Lower leg skin (tissue), 4 donors: ENCODE measurements at regions not wholly inside any gene's neighbourhood (a gene's known extent, or its start where the extent isn't known, plus 50 kb on each side); places are given as distances from the start of the nearest gene placed in this dataset.
"Not testable (repeated sequence)": the region's sequence is repeated elsewhere in the genome, so short reads cannot be mapped to it uniquely, and the experiment has no call there.

Experiments used
- DNase-seq, 2 donors: peaks; one replicate each; pipeline ENCODE4 v3.0.0-alpha.2; 2019; ENCODE audit warnings: low spot score in 2 of 2
- H3K4me3 ChIP-seq: fragments of 200-600 bp; sonication (generic); 2 replicates; pipeline ENCODE4 v1.5.1; 2017; ENCODE audit warnings: mild to moderate bottlenecking, low read depth; ENCODE audit not compliant: poor library complexity, severe bottlenecking
- POLR2A ChIP-seq, 2 donors: fragments of 450-650 bp; IDR thresholded peaks; one replicate each; pipeline ENCODE4 v1.6.1; 2016 to 2017; ENCODE audit warnings: antibody characterized with exemption in 2 of 2, mild to moderate bottlenecking in 1 of 2, moderate library complexity in 1 of 2
- WGBS, 2 donors: methylation state at CpG; one replicate each; pipeline ENCODE4 v1.1.5; 2018; 5-methylcytosine and 5-hydroxymethylcytosine counted together
- intact Hi-C: fragments of 100-400 bp; cut with DNase I; formaldehyde crosslinking; loops from one replicate; pipeline ENCODE4 v1.15.0; 2023; ENCODE audit warnings: low total_unique reads
- TF ChIP-seq, protein P1 (sequence below), 3 donors: fragments of 450-650 bp; IDR thresholded peaks; one replicate each; pipeline ENCODE4 v1.5.1; 2016; ENCODE audit warnings: antibody characterized with exemption in 3 of 3, mild to moderate bottlenecking in 3 of 3, moderate library complexity in 2 of 3

DNA sequence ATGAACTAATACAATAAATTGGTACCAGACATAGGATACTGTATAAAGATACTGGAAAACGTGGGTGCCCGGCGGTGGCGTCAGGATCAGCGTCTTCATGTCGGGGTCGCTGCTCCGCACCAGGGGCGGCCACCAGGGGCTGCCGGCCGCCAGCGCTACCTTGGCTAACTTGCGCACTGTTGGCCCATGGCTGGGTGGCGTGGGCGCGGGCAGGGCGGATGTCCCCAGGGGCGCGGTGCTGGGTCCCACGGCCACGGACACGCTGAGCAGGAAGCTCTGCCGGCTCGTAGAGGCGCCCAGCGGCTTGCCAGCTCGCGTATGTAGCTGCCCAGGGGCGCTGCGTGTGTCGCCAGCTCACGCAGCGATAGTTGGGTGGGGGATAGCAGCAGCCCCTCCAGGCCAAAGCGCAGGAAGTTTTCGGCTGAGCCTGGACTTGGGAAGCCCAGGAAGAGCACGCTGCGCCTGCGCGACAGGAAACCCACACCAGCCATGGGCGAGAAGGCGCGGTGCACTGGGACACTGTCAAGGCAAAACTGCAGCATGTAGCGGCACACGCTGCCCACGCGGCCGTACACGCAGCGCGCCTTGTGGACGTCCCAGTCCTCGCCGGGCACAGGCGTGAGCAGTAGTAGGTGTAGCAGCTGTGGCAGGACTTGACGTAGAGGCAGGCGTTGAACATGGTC is 299.9 kb downstream of the CCDC74A start:
- TF ChIP-seq, protein P1, sequence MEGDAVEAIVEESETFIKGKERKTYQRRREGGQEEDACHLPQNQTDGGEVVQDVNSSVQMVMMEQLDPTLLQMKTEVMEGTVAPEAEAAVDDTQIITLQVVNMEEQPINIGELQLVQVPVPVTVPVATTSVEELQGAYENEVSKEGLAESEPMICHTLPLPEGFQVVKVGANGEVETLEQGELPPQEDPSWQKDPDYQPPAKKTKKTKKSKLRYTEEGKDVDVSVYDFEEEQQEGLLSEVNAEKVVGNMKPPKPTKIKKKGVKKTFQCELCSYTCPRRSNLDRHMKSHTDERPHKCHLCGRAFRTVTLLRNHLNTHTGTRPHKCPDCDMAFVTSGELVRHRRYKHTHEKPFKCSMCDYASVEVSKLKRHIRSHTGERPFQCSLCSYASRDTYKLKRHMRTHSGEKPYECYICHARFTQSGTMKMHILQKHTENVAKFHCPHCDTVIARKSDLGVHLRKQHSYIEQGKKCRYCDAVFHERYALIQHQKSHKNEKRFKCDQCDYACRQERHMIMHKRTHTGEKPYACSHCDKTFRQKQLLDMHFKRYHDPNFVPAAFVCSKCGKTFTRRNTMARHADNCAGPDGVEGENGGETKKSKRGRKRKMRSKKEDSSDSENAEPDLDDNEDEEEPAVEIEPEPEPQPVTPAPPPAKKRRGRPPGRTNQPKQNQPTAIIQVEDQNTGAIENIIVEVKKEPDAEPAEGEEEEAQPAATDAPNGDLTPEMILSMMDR (IDR thresholded peaks at IDR 0.05): no peak
- TF ChIP-seq POLR2A (IDR thresholded peaks at IDR 0.05): no peak
- H3K4me3 ChIP-seq: no peak overlapping the region
- WGBS, 2 donors: 93 to 96% methylated on average over 48 to 56 of the region's 56 CpGs
- intact Hi-C loops: no loop called here
- no peak for DNase-seq

DNA sequence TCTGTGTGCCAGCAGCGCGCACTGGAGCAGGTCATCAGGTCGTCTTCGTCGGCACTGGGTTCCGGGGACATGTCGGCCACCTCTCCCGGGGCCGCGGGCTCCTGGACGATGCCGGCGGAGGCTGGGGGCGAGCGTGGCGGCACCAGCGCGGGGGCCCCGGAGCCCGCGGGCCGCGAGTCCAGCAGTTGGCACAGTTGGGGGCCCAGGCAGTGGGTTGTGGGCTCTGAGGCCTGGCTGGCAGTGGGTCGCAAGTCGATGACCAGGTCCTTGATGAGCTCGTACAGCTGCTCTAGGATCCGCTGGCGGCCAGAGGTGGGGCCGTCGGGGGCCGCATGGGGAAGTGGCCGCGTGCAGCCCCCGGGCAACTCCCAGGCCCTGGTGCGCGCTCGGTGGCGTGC is 300.5 kb downstream of the CCDC74A start:
- intact Hi-C loops: no loop called here
- no peak overlapping the region for H3K4me3 ChIP-seq
- 93 to 99% methylated on average over 22 to 35 of the region's 38 CpGs for WGBS, 2 donors
- no peak for DNase-seq
- TF ChIP-seq, protein P1 (IDR thresholded peaks at IDR 0.05): no peak
- TF ChIP-seq POLR2A (IDR thresholded peaks at IDR 0.05): no peak

DNA sequence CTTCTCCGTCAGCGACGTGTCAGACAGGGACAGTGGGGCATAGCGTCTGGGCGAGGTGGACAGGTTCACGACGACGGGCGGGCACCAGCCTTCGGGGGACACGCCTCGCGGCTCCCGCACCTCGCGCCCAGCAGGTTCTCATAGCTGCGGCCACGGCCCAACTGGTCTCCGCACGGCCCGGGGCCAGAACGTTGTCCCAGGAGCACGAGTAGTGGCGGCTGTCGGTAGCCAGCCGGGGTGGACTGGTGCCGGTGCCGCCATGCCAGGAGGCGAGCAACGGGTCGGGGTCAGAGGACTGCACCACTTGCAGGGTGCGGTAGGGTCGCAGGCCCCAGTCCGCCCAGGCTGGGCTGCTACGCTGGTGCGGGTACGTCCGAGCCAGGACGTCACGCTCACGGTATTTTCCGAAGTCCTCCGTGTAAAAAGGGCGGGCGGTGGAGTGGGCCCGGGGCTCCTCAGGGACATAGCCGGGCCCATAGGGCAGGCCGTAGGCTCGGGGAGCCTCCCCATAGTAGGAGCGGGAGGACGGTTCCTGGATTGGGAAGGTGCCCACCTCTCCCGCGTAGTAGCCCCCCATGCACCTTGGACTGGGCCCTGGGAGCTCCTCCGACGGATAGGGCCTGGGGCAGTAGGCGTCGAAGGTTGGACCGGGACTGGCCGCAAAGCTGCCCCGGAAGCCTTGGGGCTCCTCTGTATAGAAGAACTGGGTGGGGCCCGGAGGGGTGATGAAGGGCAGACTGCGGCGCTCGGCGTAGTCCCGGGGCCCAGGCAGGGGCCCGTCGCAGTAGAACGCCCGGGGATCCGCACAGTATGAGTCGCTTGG is 301.2 kb downstream of the CCDC74A start:
- DNase-seq, H3K4me3 ChIP-seq, intact Hi-C loops: not testable (repeated sequence)
- WGBS, 2 donors: 92 to 94% methylated on average over 56 to 72 of the region's 72 CpGs

DNA sequence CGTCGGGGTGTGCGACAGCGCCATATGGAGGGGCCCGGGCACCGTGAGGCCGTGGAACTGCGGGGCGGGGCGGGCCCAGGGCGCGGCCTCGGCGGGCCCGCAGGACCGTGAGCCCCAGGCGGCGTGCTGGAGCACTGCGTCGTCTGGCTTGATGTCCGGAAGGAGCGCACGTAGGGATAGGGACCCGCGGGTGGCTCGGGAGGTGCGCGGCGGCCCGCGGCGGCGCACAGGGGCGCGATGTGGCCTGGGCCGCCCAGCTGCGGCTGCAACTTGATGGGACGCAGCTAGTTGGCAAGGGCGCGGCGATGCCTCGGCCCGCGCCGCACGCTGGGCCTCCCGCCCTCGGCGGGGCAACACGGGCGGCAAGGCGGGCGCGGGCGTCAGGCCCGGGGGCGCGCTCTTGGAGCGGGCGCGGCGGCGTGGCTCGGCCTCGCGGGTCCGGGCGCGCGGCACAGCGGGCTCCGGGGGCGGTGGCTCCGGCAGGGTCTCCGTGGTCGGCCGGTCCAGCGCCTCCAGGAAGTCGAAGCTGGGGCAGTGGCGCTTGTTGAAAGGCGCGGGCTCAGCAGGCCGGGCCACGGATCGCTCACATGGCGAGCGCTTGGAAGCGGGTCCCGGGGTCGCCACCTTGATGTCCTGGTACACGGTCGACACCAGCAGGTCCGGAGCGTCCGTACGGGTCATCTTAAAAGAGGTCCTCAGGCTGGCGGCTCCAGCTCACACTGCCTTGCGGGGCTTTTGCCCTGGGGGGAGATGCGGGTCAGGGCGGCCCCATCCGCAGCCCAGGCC is 302.0 kb downstream of the CCDC74A start:
- intact Hi-C loops, H3K4me3 ChIP-seq, DNase-seq: not testable (repeated sequence)
- whole genome bisulfite sequencing, 2 donors: 37 to 43% methylated on average over 43 to 70 of the region's 101 CpGs

DNA sequence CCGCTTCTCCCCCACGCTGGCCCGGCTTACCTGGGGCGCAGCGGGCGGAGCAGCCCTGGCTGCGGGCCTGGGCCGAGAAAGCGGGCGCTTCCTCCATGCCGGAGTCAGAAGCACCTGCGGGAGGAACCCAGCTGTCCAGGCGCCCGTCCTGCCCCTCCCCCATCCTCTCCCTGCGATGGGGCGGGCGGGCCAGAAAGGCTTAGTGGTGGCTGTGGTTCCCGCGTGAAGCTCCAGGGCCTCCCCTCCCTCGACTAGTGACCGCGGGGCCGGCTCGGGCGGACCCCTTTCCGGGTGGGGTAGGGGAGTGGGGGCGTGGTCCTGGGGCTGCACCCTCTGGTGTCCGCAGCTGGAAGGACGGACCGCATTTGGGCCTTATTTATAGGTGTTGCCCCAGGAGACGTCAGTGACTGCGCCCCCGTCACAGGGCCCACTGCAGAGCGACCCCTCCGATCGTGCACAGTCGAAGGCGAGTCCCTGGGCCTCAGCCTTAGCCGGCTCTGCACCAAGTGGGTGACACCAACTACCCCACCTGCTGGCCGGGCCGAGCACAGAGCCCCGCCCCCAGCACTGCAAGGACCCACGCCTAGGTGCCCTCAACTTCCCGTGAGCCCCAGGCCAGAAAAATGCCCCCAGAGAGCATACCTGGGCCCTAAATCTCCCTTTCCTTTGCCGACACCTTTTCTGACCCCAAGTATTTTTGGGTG is 302.7 kb downstream of the CCDC74A start:
- intact Hi-C loops, H3K4me3 ChIP-seq, DNase-seq: not testable (repeated sequence)
- WGBS, 2 donors: 74 to 77% methylated on average over 36 to 44 of the region's 45 CpGs

DNA sequence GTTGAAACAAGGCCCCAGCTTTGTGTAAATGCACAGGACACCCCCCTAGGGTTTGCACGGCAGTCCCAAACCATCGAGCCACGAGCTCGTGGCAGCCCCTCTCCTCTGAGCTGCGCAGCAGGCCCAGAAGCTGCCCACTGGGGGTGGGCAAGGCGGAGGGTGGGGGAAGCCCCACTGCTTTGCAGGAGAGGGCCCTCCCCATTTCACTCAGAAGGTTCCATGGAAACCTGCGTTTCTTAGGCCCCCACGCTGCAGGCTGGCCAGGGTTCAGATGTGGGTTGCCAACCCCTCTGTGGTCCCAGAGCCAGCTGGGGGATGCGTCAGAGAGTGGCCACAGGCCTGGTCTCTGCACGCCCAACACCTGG is 303.2 kb downstream of the CCDC74A start:
- intact Hi-C loops, H3K4me3 ChIP-seq, DNase-seq: not testable (repeated sequence)
- 91 to 96% methylated on average over 9 of the region's 10 CpGs for WGBS, 2 donors

DNA sequence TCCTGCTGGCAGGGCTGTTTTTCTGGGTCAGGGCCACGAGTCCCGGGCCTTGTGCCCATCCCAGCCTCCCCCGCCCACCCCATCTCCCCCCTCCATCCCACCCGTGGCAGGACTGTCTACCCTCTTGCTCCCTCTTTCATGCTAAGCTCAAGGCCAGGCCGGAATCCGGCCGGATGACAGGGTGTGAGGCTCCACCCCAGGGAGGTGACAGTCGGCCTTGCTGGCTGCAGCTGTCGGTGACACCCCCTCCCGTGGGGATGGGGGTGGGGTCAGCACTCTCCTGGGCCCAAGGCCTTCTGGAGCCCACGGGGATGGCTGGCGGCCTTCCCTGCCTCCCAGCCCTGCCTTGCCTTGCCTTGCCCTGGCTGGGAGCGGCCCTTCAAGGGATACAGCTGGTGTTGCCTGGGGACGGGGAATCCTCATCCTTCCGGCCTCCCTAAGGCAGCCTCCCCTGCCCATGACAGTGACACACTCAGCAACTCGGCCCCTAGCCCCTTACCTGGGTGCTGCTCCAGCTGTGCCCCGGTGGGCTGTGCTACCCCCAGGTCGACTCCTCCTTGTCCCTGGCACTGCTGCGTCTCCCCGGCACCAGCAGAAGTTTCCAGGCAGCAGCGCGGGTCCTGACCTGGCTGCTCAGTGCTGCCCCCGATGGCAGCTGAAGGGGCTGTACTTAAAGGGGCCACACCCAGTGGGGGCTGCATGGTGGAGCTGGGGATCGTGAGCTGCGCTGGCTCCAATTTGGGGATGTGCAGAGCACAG is 303.9 kb downstream of the CCDC74A start:
- DNase-seq, H3K4me3 ChIP-seq, intact Hi-C loops: not testable (repeated sequence)
- 65 to 67% methylated on average over 5 to 14 of the region's 25 CpGs for WGBS, 2 donors

DNA sequence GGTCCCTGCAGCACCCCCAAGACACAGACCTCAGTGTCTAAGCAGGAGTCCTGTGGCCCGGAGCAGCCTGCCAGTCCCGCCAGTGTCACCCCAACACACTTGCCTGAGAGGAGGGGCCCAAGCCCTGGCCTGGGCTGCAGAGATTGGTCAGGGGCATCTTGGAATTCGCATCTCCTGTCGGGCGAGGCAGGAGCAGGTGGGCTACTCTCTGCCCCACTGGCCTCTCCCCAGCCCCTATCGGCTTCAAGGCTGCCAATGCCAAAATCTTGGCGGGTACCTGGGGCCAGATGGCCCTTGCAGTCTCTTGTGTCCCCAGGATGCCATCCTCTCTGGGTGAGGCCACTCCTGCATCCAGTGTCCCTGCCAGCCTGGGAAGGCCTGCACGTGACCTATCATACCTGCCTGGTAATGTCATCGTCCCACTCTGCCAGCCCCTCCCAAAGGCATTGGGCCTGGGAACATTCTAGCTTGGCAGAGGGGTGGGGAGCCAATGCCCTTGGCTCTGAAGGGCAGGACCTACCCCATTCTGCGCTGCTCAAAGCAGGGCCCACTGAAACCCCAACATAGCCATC is 304.6 kb downstream of the CCDC74A start:
- DNase-seq, intact Hi-C loops, H3K4me3 ChIP-seq: not testable (repeated sequence)
- WGBS, 2 donors: 93 to 95% methylated on average over 4 to 7 of the region's 10 CpGs

DNA sequence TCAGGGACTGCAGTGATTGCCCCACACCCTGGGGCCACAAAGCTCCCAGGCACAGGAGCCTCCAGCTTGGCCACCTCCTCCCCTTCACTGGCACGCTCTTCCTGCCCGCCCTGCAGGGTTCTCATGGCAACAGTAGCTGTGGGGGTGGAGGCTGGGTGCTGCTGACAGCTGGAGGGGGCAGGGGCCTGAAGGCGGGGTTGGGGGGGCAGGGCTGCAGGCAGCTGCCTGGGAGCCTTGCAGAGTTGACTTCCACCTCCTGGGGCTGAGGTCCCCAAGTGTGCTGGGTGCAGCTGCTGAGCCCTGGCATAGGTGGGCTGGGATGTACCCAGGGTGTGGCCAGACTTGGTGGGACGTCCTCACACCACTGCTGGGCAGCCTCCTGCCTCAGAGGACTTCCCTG is 305.2 kb downstream of the CCDC74A start:
- DNase-seq, H3K4me3 ChIP-seq, intact Hi-C loops: not testable (repeated sequence)
- WGBS, 2 donors: 57 to 60% methylated on average over 1 to 4 of the region's 4 CpGs

DNA sequence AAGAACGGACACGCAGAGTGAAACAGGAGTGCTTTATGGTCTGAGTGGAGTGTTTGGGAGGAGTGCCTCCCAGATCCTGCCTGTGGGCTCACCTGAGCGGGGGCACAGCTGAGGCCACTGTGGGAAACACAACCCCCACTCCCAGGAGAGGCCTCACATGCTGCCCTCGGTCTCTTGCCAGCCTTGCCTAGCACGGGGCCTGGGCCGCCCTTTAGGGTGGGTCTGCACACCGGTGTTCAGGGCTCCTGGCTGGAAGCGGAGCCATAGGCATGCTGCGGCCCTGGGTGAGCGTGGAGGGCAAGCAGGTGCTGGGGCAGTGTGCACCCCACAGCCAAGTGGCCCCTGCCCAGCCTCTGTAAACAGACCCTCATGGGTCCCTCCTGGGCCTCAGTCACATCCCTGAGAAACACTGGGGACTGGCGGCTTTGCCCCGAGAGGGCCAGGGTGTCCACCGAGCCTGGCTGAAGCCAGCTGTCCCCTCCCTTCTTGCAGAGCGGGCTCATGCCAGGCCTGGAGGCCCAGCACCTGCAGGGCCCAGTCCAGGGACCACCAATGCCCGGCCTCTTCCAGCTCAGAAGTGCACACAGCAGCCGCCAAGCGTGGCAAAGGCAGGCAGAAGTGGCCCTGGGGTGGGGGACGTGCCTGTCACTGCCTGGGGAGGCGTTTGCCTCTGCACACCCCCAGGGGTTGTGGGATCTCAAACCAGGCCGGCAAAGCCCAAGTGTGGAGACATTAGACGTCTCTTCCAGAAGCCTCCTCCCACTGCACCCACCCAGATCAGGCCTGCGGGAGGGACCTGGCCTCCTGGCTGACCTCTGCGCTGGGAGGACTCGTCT is 305.9 kb downstream of the CCDC74A start:
- intact Hi-C loops, DNase-seq: not testable (repeated sequence)
- 75 to 84% methylated on average over 11 to 17 of the region's 24 CpGs for WGBS, 2 donors

More for the DNA sequence above, 305.9 kb downstream of the CCDC74A start:
- H3K4me3 ChIP-seq: not testable (repeated sequence)
